ENCODE measurements at regions not wholly inside any gene's neighbourhood (a gene's known extent, or its start where the extent isn't known, plus 50 kb on each side); places are given as distances from the start of the nearest gene placed in this dataset.
"Not testable (repeated sequence)": the region's sequence is repeated elsewhere in the genome, so short reads cannot be mapped to it uniquely, and the experiment has no call there.

GRCh38 chr2:146417942-146418341 is 1426.9 kb upstream of the ACVR2A start:
- no peaks in the 10 kb centered on the region for H3K9me3 ChIP-seq (ENCODE audit: control insufficient read depth, low read length)

GRCh38 chr2:146415291-146415690 is 1429.5 kb upstream of the ACVR2A start:
- H3K4me3 ChIP-seq (ENCODE audit: low read depth, low read length) = no peak overlapping the region
- no peaks in the 10 kb centered on the region for H3K36me3 ChIP-seq (ENCODE audit: control insufficient read depth, insufficient read depth, low read length)
- H3K27ac ChIP-seq = no peak overlapping the region
- no peak overlapping the region for H2AFZ ChIP-seq
- no peak for TF ChIP-seq CTCF (IDR thresholded peaks at IDR 0.05)
- H3K79me2 ChIP-seq = no peaks in the 10 kb centered on the region
- no peaks in the 10 kb centered on the region for H3K4me1 ChIP-seq
- no peaks in the 10 kb centered on the region for H3K9me3 ChIP-seq (ENCODE audit: control insufficient read depth, low read length)
- H3K9ac ChIP-seq = no peak overlapping the region
- no peaks in the 10 kb centered on the region for H3K27me3 ChIP-seq (ENCODE audit: control insufficient read depth, insufficient read depth, low read length)
- no peak overlapping the region for H3K4me2 ChIP-seq (ENCODE audit: low read length)

More at GRCh38 chr2:146417942-146418341, 1426.9 kb upstream of the ACVR2A start:
- no peaks in the 10 kb centered on the region for H3K79me2 ChIP-seq
- no peak overlapping the region for H2AFZ ChIP-seq
- no peak overlapping the region for H3K4me2 ChIP-seq (ENCODE audit: low read length)
- no peak overlapping the region for H3K27ac ChIP-seq
- H3K4me3 ChIP-seq (ENCODE audit: low read depth, low read length) = no peak overlapping the region
- no peak overlapping the region for H3K9ac ChIP-seq
- no peaks in the 10 kb centered on the region for H3K4me1 ChIP-seq
- no peaks in the 10 kb centered on the region for H3K27me3 ChIP-seq (ENCODE audit: control insufficient read depth, insufficient read depth, low read length)
- H3K36me3 ChIP-seq (ENCODE audit: control insufficient read depth, insufficient read depth, low read length) = no peaks in the 10 kb centered on the region
- no peak for TF ChIP-seq CTCF (IDR thresholded peaks at IDR 0.05)

GRCh38 chr2:146414456-146414855 is 1430.4 kb upstream of the ACVR2A start:
- no peaks in the 10 kb centered on the region for H3K36me3 ChIP-seq (ENCODE audit: control insufficient read depth, insufficient read depth, low read length)
- no peaks in the 10 kb centered on the region for H3K27me3 ChIP-seq (ENCODE audit: control insufficient read depth, insufficient read depth, low read length)
- H3K4me3 ChIP-seq (ENCODE audit: low read depth, low read length) = no peak overlapping the region
- no peak overlapping the region for H3K27ac ChIP-seq
- H3K4me2 ChIP-seq (ENCODE audit: low read length) = no peak overlapping the region
- no peaks in the 10 kb centered on the region for H3K4me1 ChIP-seq
- H2AFZ ChIP-seq = no peak overlapping the region
- H3K79me2 ChIP-seq = no peaks in the 10 kb centered on the region
- H3K9me3 ChIP-seq (ENCODE audit: control insufficient read depth, low read length) = no peaks in the 10 kb centered on the region
- no peak for TF ChIP-seq CTCF (IDR thresholded peaks at IDR 0.05)
- H3K9ac ChIP-seq = no peak overlapping the region

- no peaks in the 10 kb centered on the region for H3K4me1 ChIP-seq
- no peak overlapping the region for H3K4me3 ChIP-seq (ENCODE audit: low read depth, low read length)
- no peak overlapping the region for H3K4me2 ChIP-seq (ENCODE audit: low read length)
- H3K36me3 ChIP-seq (ENCODE audit: control insufficient read depth, insufficient read depth, low read length) = no peaks in the 10 kb centered on the region
- H3K27ac ChIP-seq = no peak overlapping the region
- H3K27me3 ChIP-seq (ENCODE audit: control insufficient read depth, insufficient read depth, low read length) = no peaks in the 10 kb centered on the region
- no peaks in the 10 kb centered on the region for H3K9me3 ChIP-seq (ENCODE audit: control insufficient read depth, low read length)
- H3K9ac ChIP-seq = no peak overlapping the region
- H3K79me2 ChIP-seq = no peaks in the 10 kb centered on the region
- no peak overlapping the region for H2AFZ ChIP-seq
- no peak for TF ChIP-seq CTCF (IDR thresholded peaks at IDR 0.05)
Observed at GRCh38 chr2:146413086-146413610, 1431.7 kb upstream of the ACVR2A start.

- H3K79me2 ChIP-seq = no peaks in the 10 kb centered on the region
- no peak overlapping the region for H3K27ac ChIP-seq
- H3K4me2 ChIP-seq (ENCODE audit: low read length) = no peak overlapping the region
- H3K36me3 ChIP-seq (ENCODE audit: control insufficient read depth, insufficient read depth, low read length) = no peaks in the 10 kb centered on the region
- H2AFZ ChIP-seq = no peak overlapping the region
- H3K9ac ChIP-seq = no peak overlapping the region
- no peak overlapping the region for H3K4me3 ChIP-seq (ENCODE audit: low read depth, low read length)
- no peak for TF ChIP-seq CTCF (IDR thresholded peaks at IDR 0.05)
- H3K27me3 ChIP-seq (ENCODE audit: control insufficient read depth, insufficient read depth, low read length) = no peaks in the 10 kb centered on the region
- no peaks in the 10 kb centered on the region for H3K9me3 ChIP-seq (ENCODE audit: control insufficient read depth, low read length)
- H3K4me1 ChIP-seq = no peaks in the 10 kb centered on the region
Observed at GRCh38 chr2:146412625-146413024, 1432.2 kb upstream of the ACVR2A start.

GRCh38 chr2:146405402-146406309 is 1439.2 kb upstream of the ACVR2A start:
- not testable (repeated sequence) for H2AFZ ChIP-seq; H3K4me2 ChIP-seq (ENCODE audit: low read length); H3K79me2 ChIP-seq; H3K4me1 ChIP-seq; H3K36me3 ChIP-seq (ENCODE audit: control insufficient read depth, insufficient read depth, low read length); H3K9me3 ChIP-seq (ENCODE audit: control insufficient read depth, low read length); H3K4me3 ChIP-seq (ENCODE audit: low read depth, low read length); H3K9ac ChIP-seq; H3K27me3 ChIP-seq (ENCODE audit: control insufficient read depth, insufficient read depth, low read length); H3K27ac ChIP-seq

Data from parathyroid adenoma (tissue), 2 donors.